Fibroblast of skin of scalp (primary cell): ENCODE measurements at regions not wholly inside any gene's neighbourhood (a gene's known extent, or its start where the extent isn't known, plus 50 kb on each side); places are given as distances from the start of the nearest gene placed in this dataset.

Source experiments
- DNase-seq: peaks from one replicate; pipeline ENCODE4 v3.0.0-alpha.2; 2013

DNA sequence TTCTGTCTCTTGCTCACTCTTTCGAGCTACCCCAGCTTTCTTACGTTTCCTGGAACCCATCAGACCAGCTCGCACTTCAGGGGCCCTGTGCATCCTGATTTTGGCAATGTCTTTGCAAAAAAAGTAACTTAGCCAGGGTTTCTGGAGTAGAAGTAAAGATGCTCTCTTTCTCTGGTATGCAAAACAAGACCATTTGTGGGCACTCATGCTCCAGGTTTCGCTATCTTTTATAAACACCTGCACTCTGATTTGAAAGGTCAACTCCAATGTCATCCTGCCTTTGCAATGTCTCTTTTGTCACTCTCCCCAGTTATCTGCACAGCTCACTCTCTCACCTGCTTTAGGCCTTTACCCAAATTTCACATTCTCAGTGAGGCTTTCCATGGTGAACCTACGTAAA is 869.1 kb downstream of the QKI start:
- no peak for DNase-seq

DNA sequence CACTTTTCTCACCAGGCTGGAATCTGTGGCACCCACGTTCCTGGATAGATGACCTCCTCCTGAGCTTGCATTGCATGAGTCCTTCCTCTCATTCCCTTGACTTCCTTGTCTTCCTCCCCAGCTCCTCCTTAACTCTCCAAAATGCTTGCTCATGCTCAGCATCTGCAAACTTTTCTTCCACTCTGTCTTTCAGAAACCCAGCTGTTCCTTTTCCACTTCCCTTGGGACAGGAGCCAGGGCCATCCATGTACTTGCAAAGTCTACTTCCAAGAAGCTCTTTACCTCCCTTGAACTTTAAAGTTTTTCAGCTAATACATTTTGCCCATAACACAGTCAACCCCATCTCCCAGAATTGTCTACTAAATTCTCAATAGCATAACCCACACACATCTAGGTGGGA is 861.7 kb downstream of the QKI start:
- DNase-seq, result no peak

DNA sequence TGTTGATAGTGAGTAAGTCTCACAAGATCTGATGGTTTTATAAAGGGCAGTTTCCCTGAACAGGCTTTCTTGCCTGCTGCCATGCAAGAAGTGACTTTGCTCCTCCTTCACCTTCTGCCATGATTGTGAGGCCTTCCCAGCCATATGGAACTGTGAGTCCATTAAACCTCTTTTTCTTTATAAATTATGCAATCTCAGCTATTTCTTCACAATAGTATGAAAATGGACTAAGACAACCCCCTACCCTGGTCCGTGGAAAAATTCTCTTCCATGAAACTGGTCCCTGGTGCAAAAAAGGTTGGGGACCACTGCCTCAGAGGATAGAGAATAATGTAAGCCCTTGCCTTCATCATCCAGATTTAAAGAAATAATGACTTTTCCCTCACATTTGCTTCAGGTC is 861.3 kb downstream of the QKI start:
- DNase-seq, result no peak

DNA sequence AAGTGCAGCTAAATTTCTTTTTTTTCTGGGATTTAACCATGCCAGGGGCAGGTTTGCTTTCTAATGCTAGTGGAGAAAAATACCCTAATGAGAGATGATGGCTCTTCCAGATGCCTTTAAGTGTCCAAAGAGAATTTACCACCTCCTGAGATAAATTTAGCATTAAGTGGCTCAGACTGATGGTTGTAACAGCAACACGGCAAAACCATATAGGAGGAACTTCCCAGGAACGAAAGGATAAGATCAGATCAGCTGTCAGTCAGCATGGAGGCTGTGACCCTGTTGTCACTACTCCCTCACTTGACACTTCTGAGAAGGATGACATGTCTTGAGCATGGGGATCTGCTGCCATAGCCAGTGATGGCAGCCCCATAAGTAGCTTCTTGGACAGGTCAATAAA is 860.0 kb downstream of the QKI start:
- no peak for DNase-seq

DNA sequence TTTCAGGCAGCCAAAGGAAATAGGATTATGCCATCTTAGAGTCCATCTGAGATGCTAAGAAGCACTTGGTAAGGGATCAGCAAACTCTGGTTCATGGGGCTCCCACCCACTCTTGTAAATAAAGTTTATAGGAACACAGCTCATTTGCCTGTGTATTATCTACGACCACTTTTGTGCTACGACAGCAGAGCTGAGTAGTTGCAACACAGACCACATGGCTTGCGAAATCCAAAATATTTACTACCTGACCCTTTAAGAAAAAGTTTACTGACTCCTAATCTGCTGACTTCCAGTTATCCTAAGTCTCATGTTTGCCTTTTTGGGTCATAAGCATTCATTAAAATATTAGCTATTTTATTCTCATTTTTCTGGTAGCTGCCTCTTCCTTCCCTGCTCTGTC is 859.0 kb downstream of the QKI start:
- DNase-seq, result no peak

DNA sequence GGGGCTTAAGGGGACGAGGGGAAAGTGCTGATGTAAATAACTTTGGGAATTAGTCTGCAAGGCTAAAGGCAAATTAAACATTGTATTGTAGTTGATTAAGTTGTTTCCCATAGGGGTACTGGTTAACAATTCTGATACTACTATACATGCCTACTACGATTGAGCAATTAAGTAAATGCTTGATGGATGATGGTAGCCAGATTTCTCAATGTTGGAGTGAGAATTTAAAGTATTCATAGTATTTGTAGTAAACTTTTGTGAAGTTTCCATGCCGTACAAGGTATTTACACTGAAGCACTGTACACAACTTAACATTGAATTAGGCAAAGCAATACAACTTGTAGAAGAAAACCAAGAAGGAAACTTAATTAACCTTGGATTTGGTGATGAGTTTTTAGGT is 852.3 kb downstream of the QKI start:
- no peak for DNase-seq

DNA sequence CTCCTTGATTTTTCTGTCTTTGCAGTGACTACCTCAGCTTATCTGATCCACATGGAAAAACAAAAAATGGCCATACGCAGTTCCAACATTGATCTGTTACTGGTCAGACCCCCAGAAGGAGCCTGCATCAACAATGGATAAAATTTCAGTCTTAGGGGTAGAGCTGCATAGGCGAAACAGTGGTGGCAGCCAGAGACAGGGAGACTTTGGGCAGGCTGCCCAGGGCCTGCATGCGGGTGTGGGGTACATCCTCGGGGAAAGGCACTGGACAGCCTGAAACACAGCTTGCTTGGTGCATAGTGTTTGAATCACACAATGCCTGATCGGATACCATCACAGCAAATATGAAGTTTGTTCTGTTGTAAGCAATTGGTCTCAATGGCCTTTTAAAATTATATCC is 847.8 kb downstream of the QKI start:
- no peak for DNase-seq

DNA sequence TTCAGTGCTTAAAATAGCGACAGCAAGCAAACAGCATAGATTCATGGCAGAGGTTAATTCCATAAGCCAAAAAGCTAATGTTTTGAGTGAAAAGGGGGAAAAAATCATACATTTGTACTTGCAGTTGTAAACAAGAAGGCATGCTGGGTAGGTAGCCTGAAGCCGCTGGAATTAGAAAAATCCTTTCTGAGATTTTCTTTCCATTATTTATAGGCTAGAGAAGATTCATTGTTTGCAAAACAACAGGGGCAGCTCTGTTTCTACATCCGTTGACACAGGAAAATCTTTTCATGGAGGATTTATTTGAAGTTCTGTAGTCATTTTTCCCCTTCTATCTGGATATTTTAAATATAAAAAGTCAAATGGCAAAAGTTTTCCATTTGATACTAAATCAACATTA is 843.9 kb downstream of the QKI start:
- no peak for DNase-seq

DNA sequence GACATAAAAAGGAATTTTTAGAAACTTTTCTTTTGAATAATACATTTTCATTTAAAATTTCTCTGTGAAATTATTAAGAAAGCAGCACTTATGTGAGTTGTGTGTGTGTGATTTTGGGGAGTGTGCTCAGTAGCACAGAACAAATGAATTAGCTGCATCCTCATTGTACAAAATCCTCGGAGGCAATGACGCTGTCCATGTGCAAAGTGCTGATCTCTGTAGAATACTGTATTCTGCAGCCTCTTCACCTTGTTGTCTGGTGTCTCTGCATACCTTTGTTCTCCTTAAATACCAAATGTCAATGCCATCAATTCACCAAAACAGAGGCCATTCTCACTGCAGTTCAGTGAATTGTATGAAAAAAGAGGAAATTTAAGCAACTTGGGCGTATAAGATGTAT is 838.4 kb downstream of the QKI start:
- no peak for DNase-seq

DNA sequence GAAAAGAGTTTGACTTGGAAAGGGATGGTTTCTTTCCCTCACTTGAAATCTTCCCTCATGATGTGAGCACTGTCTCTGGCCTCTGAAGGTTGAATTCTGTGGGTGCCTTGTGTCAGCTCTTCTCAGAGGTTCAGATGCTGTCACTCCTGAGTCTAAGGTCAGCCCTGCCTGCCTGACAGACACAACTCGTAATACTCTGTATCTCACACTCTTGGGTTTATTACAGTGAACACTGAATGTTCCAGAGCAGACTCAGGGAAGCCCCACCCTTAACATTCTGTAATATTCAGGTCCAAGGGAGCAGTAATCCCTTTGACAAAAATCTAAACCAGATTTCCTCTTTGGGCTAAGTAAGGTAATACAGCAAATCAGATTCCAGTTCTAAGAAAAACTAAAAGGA is 837.8 kb downstream of the QKI start:
- no peak for DNase-seq

DNA sequence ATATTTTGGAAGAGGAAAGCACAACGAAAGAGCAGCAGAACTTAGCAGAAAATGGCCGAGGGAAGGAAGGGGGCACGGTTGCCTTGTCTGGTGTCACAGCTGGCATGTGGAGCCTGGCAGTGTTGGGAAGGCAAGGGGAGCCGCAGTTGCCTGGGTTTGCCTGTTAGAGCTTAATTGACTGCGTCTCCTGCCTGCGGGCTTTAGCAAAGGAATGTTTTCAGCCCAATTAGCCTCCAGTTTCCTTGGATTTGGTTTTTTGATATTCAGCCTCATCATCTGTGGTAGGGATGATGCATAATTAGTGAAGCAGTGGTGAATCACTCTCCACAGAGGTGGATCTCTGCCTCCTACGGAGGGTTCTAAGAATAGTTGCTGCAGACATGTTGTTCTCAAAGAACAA is 832.6 kb downstream of the QKI start:
- peak; percentile 19 for DNase-seq

DNA sequence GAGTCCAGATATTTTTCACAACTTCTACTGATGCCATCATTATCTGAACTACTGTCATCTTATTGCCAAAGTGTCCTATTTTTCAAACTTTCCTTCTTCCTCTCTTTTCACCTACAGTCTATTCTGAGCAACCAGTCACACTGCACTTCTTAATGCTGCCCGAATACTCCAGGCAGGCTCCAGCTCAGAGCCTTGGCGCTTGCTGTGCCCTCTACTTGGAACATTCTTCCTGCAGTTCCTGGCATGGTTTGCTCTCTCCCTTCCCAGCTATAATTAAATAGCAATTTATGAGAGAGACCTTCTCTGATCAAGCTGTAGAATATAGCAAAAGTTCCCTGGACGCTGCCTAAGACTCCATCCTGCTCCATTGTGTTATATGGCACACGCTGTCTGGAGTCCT is 831.6 kb downstream of the QKI start:
- no peak for DNase-seq

DNA sequence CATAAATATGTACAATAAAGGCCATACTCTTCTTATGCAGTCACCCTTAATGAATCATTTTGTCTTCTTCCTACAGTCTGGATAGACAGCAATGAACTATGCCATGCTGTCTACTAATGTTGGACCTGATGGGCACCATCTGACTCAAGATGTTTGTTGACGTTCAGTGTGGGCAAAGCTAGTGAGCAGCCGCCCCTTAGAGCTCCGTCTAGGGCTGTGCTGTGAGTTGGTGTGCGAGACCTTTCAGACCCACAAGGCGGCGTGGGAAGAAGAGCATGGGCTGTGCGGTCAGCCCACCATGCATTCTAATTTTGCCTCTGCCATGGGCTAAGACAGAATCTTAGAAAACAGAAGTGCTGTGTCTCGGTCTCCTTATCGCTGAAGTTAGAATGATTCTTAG is 829.4 kb downstream of the QKI start:
- no peak for DNase-seq

DNA sequence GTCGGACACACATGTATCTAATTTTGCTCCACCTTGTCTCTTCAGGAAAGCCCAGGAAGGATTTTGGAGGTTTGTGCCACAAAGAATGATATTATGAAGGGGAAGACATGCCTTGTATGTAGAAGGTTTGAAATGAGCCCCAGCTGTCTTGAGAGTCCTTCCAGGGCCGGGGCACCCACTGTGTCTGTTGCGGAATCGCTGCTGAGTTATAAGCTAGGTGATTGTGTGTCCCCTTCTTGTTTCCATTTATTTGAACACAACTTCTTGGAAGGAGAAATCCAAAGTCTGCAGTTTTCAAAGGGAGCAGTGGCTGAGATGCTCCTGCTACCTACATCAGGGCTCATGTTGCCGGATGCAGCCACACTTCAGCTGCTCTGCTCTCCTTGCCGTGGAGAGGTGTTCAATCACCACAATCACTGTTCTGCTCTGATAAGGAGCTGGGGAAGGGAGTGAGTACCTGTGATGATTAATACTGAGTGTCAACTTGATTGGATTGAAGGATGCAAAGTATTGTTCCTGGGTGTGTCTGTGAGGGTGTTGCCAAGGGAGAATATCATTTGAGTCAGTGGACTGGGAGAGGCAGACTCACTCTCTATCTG is 828.6 kb downstream of the QKI start:
- no peak for DNase-seq

DNA sequence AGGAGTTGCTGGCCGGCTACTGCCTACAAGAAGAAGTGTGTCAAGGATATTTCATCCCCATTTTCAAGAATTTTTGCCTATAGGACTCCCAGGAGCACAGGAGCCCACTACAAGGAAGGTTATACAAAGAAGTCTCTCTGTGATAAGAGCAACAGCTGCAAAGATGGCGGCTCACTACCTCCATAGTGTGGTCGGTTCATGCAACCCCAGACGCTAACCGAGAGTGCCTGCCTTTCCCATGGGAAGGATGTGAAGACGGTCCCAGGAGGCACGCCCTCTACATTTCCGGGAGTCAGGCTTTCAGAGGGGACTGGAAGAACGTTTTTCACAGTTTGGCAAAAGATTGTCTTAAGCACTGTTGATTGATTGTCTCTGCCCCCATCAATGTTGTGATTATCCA is 816.3 kb downstream of the QKI start:
- no peak for DNase-seq

DNA sequence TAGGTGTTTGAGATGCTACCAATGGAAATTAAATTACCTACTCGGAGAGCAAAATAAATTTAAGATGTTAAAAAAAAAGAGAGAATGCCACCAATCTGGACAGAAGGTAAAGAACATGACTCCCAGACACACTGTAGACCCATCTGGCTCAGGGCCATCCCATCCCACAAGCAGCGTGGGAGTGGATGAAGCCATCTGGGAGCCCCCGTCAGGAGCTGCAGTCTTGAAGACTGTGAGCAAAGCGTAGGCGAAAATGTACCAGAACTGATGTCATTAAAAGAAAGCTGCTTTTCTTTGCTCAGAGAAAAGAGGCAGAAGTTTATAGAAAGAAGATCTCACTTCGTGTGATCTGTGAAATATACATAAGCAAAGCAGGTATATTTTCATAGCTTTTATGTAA is 815.7 kb downstream of the QKI start:
- DNase-seq, result no peak

DNA sequence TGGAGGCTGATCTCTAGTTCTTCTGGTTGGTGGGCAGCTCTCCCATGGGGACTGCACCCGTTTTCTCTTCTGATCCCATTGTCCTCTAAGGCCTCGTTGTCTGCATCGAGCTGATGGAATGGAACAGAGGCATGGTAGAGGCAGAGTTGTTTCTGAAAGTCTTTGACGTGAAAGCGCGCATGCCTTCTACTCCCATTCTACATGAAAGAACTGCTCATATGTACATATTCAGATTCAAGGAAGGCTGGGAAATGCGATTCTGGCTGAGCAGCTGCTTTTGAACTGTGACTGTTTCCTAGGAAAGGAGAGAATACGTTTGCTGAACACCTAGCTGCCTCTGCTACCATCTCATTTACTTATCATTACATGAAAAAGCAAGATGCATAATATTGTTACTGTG is 815.2 kb downstream of the QKI start:
- no peak for DNase-seq

DNA sequence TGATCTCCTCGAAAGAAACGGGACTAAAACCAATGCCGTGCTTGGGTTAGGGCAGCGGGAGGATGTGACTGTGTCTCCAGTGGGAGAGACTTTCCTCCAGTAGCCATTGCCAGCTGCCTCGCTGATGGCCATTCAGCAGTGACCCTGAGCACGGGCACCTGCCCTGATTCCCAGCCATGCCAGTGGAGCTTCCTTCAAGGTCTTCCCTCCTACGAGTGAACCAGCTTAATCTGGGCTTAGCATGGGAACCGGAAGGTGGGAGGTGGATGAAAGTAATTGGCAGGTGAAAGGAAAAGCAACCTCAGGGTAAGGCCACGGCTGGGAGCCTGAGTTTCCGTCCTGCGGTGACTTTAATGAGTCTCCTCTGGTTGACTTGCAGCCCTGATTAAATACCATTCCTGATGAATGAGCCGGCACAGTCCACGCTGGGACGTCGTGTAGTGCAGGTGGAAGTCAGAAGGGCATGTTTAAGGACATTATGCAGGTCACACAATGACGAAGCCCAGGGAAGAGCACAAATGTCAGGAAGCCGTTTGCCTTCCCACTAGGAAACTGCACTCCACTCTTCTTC is 813.5 kb downstream of the QKI start:
- no peak for DNase-seq

DNA sequence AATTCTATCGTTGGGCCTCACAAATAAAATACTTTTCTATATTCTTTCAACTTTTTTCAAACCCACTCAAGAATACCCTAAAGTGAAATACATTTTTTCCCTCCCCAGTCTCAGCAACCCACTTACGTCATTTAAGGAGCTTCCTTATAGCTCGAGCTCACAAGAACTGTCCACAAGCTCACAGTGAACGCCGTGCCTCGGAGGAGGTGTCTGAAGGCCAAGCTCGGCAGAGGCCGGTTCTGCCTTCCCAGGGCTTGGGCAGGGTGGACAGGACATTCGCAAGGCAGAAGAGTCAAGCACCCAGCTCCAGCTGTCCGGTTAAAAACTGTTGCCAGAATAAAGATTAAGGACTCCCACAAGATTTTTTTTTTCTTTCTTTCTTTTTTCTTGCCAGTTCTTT is 802.3 kb downstream of the QKI start:
- no peak for DNase-seq

DNA sequence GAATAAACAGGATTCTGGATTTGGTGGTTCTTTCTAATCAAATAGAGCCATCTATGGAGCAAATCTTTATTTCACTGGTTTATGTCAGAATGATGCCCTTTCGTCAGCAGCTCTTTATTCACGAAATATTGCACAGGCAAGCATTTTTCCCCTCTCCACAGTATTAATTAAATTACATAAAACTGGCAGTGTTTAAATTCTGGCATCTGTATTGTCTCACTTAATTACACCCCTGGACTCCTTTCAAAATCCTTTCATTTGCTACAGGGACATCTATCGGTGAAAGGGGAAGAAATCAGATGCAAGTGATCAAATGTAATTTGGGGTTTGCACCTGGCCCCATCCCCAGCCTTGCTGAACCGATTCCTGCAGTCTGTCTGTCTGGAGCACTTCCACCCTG is 801.9 kb downstream of the QKI start:
- DNase-seq, result no peak

DNA sequence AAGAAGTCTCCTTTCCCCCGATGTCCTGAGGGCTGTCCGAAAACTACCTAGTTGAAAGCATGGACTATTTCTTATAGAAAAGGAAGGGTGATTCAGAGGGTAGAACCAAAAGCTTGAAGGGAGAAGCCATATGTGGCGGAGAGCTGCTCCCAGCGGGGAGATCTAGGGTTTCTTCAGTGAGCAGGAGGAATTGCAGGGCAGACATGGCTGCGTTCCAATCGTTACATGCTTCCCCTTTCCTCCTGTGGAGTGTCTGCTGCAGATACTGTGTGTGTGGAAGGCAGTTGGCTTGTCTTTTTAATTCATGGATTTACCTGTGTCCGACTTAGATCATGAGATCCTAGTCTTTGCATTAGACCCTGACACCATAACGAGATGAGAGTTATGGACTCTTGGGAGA is 799.5 kb downstream of the QKI start:
- DNase-seq, result no peak

DNA sequence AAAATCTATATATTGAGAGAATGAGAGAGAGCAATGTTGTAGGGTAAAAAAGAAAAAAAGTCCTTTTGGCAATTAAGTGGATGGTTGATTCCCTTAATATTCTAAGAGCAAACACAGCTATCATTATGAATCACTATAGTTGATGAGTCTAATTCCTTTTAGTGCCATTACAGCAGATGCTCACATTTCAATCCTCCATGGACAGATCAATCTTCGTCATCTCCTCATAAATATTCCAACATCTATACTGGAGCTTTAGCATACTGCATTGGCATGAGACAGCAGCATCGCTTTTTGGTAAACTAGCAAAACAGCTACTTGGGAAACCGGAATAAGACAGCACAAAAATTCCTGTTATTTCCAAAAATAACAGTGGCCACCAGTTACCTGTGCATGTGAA is 796.7 kb downstream of the QKI start:
- DNase-seq, result no peak

DNA sequence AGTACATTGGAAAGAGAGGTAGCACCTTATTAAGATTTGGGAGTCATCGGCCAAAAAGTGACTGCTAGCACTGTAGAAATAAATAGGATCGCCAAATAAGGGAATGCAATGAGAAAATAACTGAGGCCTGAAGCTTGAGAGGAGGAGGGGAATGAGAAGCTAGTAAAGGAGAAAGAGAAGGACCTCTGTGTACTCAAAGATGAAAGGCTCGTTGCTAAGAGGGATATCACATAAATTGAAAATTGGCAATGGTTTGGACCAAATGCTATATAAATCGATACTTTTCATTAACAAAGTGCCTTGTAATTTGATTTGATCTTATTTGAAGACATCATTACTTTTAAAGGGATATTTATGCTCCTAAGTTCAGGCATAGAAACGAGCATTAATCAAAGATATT is 796.3 kb downstream of the QKI start:
- no peak for DNase-seq

DNA sequence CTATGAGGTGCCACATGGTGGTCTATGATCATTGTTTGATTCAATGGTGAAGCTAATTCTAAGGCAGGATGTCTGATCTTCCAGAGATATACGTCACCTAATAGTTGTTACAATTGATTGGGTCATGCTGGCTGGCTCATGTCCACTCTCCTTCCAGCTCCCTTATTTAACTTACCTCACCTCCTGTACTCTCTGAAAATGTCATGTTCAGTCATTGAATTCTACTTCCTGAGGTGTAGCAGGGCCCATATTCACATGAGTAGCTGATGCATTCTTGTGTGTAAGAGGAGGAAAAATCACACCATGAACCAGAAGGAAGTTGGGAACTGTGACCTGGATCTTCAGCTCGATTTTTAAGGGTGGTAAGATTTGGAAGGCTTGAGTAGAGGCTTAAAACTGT is 795.8 kb downstream of the QKI start:
- no peak for DNase-seq

DNA sequence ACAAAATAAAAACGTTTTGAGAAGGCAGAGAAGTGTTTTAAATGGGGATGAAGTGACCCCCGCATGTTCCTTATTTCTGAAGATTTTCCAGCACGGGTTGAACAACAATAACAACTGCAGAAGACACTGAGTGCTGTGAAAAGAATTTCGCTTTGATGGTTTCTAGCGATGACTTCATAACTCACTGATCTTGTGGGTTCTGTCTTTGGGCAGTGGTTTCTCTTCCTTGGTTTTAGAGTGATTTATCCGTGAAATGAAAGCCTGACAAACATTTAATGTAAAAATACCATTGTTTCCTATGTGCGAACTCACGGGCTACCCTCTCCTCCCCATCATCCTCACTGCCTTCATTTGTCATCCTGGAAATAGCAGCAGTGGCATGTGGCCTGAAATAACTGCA is 793.9 kb downstream of the QKI start:
- DNase-seq, result no peak
